Brain pericyte (primary cell): ENCODE measurements at regions not wholly inside any gene's neighbourhood (a gene's known extent, or its start where the extent isn't known, plus 50 kb on each side); places are given as distances from the start of the nearest gene placed in this dataset.

Source experiments
- DNase-seq: peaks from one replicate; pipeline ENCODE4 v3.0.0-alpha.2; 2012; ENCODE audit warnings: low read depth, low spot score

- no peak for DNase-seq
Measured at GRCh38 chr21:27454234-27454633, 487.3 kb upstream of the ADAMTS5 start.

DNA sequence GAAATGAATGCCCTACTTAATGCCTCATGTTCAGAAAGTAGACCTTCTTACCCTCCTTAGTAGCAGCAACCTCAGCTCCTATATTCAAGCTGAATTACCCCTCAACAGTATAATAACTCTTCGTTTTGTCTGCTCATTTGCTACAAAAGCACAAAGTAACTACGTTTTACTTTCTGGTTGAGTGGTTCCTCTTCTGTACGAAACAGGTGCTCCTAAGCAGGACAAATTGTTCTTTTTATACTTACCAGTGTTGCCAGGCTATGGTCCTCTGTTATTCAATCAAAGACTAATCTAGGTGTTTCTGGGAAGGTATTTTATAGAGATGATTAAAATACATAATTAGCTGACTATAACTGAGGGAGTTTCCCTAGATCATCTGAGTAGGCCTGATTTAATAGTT is 484.2 kb upstream of the ADAMTS5 start:
- DNase-seq, result no peak

DNA sequence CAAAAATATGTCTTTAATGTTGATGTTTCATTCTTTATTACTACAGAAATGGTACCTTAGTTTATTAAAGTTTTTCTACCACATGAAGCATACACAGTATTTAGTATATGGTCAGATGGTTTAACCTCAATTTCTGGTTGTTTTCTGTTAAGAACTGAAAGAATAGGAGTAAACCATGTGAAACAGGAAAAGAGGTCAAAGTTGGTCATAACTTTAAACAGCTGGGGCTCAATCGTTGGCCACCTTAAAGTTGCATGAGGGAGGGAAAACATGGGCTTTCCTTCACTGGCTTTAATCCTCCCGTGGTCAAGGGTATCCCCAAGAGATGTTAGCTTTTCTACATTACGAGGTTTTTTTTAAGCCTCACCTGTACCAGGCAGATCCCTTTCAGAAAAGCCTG is 483.3 kb upstream of the ADAMTS5 start:
- DNase-seq, result no peak

DNA sequence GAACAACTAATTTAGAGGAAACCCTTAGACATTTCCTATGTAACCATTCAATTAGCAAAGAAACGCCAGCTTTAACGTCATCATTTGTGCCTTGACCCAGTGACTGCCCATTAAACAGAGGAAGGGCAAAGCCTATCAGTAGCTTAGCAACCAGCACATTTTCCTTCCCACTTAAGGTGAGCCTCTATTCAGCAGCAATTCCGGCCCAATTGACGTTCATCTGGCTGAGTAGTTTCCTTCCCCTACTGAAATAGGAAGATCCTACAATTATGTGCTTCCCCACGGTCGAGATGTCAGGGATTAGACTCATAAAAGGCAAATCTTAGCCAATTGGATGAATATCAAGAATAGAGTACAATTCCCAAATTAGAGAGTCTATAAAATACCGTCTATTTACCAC is 482.1 kb upstream of the ADAMTS5 start:
- no peak for DNase-seq

DNA sequence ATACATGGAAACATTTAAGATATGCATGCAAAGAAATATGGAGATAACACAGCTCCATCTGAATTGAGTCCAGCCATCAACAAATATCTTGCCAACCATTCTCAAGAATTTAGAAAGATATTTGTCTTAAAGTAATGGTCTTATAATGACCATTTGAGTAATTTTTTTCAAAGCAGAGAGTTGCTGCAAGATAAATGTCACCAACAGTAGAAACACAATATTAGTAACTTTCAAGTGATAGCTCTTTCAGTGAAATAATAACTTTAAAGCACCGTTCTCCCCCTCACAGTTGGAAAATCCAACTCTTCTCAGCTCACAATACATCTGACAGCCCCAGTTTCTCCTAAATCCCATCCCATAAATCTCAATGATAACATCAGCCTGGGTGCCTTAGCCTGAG is 481.0 kb upstream of the ADAMTS5 start:
- no peak for DNase-seq

DNA sequence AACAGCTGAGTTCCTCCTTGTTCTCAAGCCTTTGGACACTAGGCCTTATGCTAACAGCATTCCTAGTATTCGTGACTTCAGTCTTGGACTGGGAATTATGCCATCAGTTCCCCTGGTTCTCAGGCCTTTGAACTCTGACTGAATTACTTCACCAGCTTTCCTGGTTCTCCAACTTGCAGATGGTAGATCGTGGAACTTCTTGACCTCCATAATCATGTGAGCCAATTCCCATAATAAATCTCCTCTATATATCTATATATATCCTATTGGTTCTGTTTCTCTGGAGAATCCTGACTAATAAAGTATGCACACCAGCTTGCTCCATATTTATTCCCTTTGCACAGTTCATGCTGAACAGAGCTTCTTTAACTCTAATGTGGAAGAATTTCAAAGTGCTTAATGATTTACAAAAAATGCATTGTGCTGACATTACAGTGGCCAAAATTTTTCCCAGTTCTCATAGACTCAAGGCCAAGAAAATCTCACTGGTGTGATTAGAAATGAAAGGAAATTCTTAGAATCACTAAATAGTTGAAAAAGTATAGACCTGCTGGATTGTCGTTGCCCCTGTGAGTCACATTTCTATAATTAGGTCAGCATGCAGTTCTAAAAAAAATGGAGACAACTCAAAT is 462.9 kb upstream of the ADAMTS5 start:
- no peak for DNase-seq

- DNase-seq, result no peak
Measured at GRCh38 chr21:27426196-27426595, 459.3 kb upstream of the ADAMTS5 start.

GRCh38 chr21:27425574-27425973 is 458.7 kb upstream of the ADAMTS5 start:
- DNase-seq, result no peak

DNA sequence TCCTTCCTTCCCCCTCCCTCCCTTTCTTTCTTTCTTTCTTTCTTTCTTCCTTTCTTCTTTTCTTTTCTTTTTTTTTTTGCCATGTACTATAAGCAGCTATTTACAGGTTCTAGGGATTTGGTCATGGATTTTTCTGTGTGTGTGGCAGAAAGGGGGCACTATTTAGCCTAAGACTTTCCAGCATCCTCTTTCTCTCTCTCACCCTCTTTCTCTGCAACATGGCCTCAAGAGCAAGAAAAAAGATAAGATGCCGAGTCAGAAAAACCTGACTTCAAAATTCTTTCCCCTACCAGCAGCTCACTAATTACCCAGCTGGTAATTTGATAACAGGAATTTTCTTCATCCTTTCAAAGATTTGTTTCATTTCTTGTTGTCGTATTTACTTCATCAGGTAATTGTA is 458.3 kb upstream of the ADAMTS5 start:
- no peak for DNase-seq

- no peak for DNase-seq
Measured at GRCh38 chr21:27424601-27425000, 457.7 kb upstream of the ADAMTS5 start.

GRCh38 chr21:27423906-27424595 is 457.2 kb upstream of the ADAMTS5 start:
- no peak for DNase-seq

- DNase-seq, result peak; percentile 67
Measured at GRCh38 chr21:27423038-27423437, 456.1 kb upstream of the ADAMTS5 start.

GRCh38 chr21:27422435-27422834 is 455.5 kb upstream of the ADAMTS5 start:
- DNase-seq, result no peak

- DNase-seq, result no peak
Measured at GRCh38 chr21:27421654-27422053, 454.8 kb upstream of the ADAMTS5 start.

DNA sequence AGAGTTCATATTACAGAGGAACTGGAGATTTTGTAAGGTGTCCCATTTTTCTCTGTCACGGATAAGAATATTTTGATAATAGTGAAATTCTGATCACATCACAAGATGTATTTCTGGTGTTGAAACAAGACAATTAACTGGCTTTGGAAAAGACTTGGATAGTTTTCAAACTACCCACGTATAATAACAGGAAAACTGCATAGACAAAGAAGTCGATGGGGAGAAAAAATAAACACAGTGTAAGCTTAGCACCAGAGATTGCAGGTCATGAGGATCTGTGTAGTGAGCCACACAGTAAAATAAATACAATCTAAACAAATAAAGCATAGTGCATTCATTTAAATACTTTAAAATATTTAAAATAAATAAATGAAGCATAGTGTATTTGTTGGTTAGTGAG is 452.3 kb upstream of the ADAMTS5 start:
- no peak for DNase-seq

DNA sequence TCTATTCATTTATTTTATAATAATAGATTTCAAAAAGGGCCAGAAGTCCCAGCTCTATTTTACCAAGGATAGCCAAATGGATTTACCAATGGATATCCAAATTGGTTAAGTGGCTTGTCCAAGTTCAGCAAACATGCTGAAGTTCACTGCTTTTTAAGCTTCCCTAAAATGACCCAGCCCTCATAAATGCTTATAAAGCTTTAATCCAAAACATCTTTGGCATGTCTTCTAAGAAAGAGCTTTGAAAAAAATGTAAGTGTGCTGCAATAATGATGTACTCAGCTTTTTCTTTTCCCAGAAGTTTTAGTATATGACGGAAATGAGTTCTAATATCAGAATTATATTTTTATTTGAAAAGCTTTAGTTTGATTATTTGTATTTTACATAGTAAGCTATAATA is 451.5 kb upstream of the ADAMTS5 start:
- DNase-seq, result no peak

DNA sequence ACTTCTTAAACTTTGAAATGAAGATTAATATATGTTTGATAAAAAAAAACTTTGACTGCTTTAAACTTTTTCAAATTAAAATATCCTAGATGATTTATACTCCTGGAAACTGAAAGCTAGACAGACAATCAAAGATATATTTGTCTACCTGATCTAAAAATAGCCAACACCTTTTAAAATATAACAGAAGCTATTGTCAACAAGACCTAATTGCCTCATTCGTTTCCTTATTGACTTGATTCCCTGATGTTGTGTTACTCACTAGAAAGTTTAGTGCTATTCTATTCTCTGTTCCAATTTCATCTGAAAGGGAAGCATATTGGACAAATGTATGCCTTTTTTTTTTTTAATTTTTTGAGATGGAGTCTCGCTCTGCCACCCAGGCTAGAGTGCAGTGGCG is 445.6 kb upstream of the ADAMTS5 start:
- DNase-seq, result no peak

DNA sequence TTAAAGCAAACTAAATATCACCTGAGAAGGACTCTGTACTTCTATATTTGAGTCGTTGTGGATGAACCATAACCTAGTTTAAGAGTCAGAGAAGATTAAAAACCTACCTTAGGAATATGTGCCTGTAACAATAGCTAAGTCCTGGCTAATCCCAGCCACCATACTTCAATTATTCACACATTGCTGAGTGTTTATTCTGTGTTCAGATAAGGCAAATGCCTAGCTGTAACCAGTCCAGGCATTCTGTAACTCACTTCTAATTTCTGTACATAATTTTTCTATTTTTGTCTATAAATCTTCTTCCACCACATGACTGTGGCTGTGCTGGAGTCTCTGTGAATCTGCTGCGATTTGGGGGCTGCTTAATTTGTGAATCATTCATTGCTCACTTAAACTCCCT is 441.9 kb upstream of the ADAMTS5 start:
- no peak for DNase-seq

DNA sequence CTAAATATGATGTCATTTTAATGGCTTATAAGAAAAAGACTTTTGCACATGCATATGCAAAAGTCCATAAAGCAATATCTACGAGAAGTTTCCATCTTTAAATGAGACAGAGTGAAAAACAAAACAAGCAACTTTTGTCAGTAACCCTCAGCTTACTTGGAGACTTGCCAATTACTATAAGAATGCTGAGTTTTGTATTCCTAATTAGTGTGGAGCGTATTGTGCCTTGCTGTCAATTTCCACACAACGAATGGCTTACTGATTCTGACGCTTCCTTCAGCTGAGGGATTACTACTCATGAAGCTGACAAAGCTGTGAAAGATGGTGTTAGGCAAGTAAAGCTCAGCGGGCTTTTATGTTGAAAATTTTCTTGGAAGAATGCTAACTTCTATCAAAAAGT is 440.4 kb upstream of the ADAMTS5 start:
- DNase-seq, result no peak

GRCh38 chr21:27406300-27407009 is 439.6 kb upstream of the ADAMTS5 start:
- DNase-seq, result no peak

DNA sequence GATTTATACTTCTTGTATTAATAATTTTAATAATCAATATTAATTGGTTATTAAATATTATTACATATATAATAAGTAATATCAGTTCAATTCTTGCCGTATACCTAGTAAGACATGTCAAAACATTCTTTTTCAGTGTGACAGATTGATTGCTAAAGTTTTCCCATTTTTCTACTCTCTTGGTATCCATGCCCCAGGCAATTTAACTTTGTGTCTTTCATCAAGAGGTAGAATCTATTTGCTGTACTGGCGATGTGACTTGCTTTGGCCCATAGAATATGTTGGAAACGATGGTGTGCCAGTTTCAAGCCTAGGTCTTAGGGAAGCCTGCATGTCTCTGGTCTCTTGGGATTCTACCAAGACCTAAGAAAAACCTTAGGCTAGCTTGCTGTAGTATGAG is 436.1 kb upstream of the ADAMTS5 start:
- DNase-seq, result no peak

GRCh38 chr21:27400045-27400444 is 433.2 kb upstream of the ADAMTS5 start:
- DNase-seq, result no peak

- DNase-seq, result no peak
Measured at GRCh38 chr21:27397578-27397977, 430.7 kb upstream of the ADAMTS5 start.
